Hematopoietic multipotent progenitor cell treated with erythropoietin and hydrocortisone succinate and interleukin-3 and kit ligand, for 8 days (in vitro differentiated cells): ENCODE measurements at regions not wholly inside any gene's neighbourhood (a gene's known extent, or its start where the extent isn't known, plus 50 kb on each side); places are given as distances from the start of the nearest gene placed in this dataset.

Experiments used
- DNase-seq: peaks from one replicate; pipeline ENCODE4 v3.0.0-alpha.2; 2015

- no peak for DNase-seq
Measured at GRCh38 chr16:85366031-85366763, 246.9 kb upstream of the GSE1 start.

GRCh38 chr16:85367485-85367884 lies 245.6 kb upstream of the GSE1 start:
- no peak for DNase-seq

- DNase-seq: no peak
Measured at GRCh38 chr16:85369060-85369459, 244.1 kb upstream of the GSE1 start.

- DNase-seq: peak; percentile 77
Measured at GRCh38 chr16:85369741-85370528, 243.2 kb upstream of the GSE1 start.

- no peak for DNase-seq
Measured at GRCh38 chr16:85370543-85370880, 242.6 kb upstream of the GSE1 start.

GRCh38 chr16:85370881-85371651 lies 242.1 kb upstream of the GSE1 start:
- DNase-seq: peak; percentile 93

GRCh38 chr16:85371948-85372347 lies 241.2 kb upstream of the GSE1 start:
- DNase-seq: no peak

- DNase-seq: peak; percentile 92
Measured at GRCh38 chr16:85372627-85373372, 240.3 kb upstream of the GSE1 start.

- no peak for DNase-seq
Measured at GRCh38 chr16:85373741-85374570, 239.2 kb upstream of the GSE1 start.

GRCh38 chr16:85374571-85374872 lies 238.6 kb upstream of the GSE1 start:
- peak; percentile 46 for DNase-seq

- DNase-seq: no peak
Measured at GRCh38 chr16:85375282-85375681, 237.8 kb upstream of the GSE1 start.

GRCh38 chr16:85376292-85377095 lies 236.6 kb upstream of the GSE1 start:
- peak; percentile 82 for DNase-seq

GRCh38 chr16:85377388-85378144 lies 235.6 kb upstream of the GSE1 start:
- peak; percentile 97 for DNase-seq

- no peak for DNase-seq
Measured at GRCh38 chr16:85378145-85379040, 234.7 kb upstream of the GSE1 start.

GRCh38 chr16:85379041-85380001 lies 233.8 kb upstream of the GSE1 start:
- DNase-seq: peak; percentile 75

- no peak for DNase-seq
Measured at GRCh38 chr16:85380002-85380395, 233.1 kb upstream of the GSE1 start.

- DNase-seq: no peak
Measured at GRCh38 chr16:85380905-85381737, 232.0 kb upstream of the GSE1 start.
